WTC11 (cell line): ENCODE measurements at regions not wholly inside any gene's neighbourhood (a gene's known extent, or its start where the extent isn't known, plus 50 kb on each side); places are given as distances from the start of the nearest gene placed in this dataset.

Experiments
- CTCF ChIP-seq: fragments of 200-600 bp; IDR thresholded peaks from 2 replicates; pipeline ENCODE4 v1.8.0; 2022; ENCODE audit warnings: antibody characterized with exemption
- ELF4 ChIP-seq: sonication (generic); formaldehyde crosslinking; IDR thresholded peaks from 2 replicates; pipeline ENCODE4 v1.8.1; 2022; ENCODE audit warnings: low read depth, mild to moderate bottlenecking, moderate library complexity, missing genetic modification reagents
- ESRRA ChIP-seq: sonication (generic); formaldehyde crosslinking; IDR thresholded peaks from 2 replicates; pipeline ENCODE4 v1.8.1; 2022; ENCODE audit warnings: mild to moderate bottlenecking, missing genetic modification reagents, borderline replicate concordance
- NFATC4 ChIP-seq: fragments of 250-450 bp; sonication (Bioruptor Pico); IDR thresholded peaks from 2 replicates; pipeline ENCODE4 v1.9.0; 2021; ENCODE audit warnings: mild to moderate bottlenecking
- NFYB ChIP-seq: sonication (generic); formaldehyde crosslinking; conservative IDR thresholded peaks from 2 replicates; pipeline ENCODE4 v1.8.0; 2022; ENCODE audit warnings: low read depth, missing genetic modification reagents
- SP1 ChIP-seq: sonication (generic); formaldehyde crosslinking; conservative IDR thresholded peaks from 2 replicates; pipeline ENCODE4 v1.8.1; 2022; ENCODE audit warnings: missing genetic modification reagents
- TP53 ChIP-seq: sonication (generic); formaldehyde crosslinking; IDR thresholded peaks from 2 replicates; pipeline ENCODE4 v1.8.1; 2023; ENCODE audit warnings: mild to moderate bottlenecking, missing genetic modification reagents

GRCh38 chr16:11448796-11449416, 103.6 kb downstream of the RMI2 start:
- no peak for TF ChIP-seq TP53 (CRISPR knock-in tag)
- TF ChIP-seq CTCF, result no peak
- no peak for TF ChIP-seq ELF4 (CRISPR knock-in tag)
- no peak for TF ChIP-seq ESRRA (CRISPR knock-in tag)
- TF ChIP-seq SP1, result no peak
- no peak for TF ChIP-seq NFATC4 (CRISPR knock-in tag)
- no peak for TF ChIP-seq NFYB (CRISPR knock-in tag)
